Skin epidermis (tissue), 12 donors: ENCODE measurements at regions not wholly inside any gene's neighbourhood (a gene's known extent, or its start where the extent isn't known, plus 50 kb on each side); places are given as distances from the start of the nearest gene placed in this dataset.

Source experiments
- H3K27ac ChIP-seq, 21 experiments: fragments of 200-600 bp; sonication (generic) in 11 of 21; one replicate each; pipeline ENCODE4 v1.5.0; 2020; ENCODE audit warnings: mild to moderate bottlenecking in 3 of 21, inconsistent platforms in 2 of 21, moderate library complexity in 2 of 21
- H3K4me3 ChIP-seq, 7 experiments: fragments of 200-600 bp; sonication (generic) in 2 of 7; one replicate each; pipeline ENCODE4 v1.5.0; 2020; ENCODE audit warnings: inconsistent platforms in 2 of 7, mild to moderate bottlenecking in 2 of 7, moderate library complexity in 1 of 7

GRCh38 chr20:52383995-52384621 lies 192.5 kb upstream of the ZFP64 start:
- no peak overlapping the region for H3K4me3 ChIP-seq
- H3K27ac ChIP-seq, result no peak overlapping the region

GRCh38 chr20:52382933-52383332 lies 191.4 kb upstream of the ZFP64 start:
- no peak overlapping the region for H3K4me3 ChIP-seq
- H3K27ac ChIP-seq, result no peak overlapping the region

GRCh38 chr20:52379723-52380336 lies 188.3 kb upstream of the ZFP64 start:
- Histone ChIP-seq H3K27ac (no peak overlapping the region), H3K4me3 (no peak overlapping the region)

GRCh38 chr20:52372169-52372568 lies 180.6 kb upstream of the ZFP64 start:
- Histone ChIP-seq H3K27ac (no peak overlapping the region), H3K4me3 (no peak overlapping the region)

- Histone ChIP-seq H3K4me3 (no peak overlapping the region), H3K27ac (no peak overlapping the region)
Measured at GRCh38 chr20:52365688-52366087, 174.1 kb upstream of the ZFP64 start.

GRCh38 chr20:52364405-52364804 lies 172.8 kb upstream of the ZFP64 start:
- H3K27ac ChIP-seq, result no peak overlapping the region
- H3K4me3 ChIP-seq, result no peak overlapping the region

GRCh38 chr20:52361650-52362049 lies 170.1 kb upstream of the ZFP64 start:
- no peak overlapping the region for H3K4me3 ChIP-seq
- no peak overlapping the region for H3K27ac ChIP-seq

GRCh38 chr20:52349806-52350205 lies 158.2 kb upstream of the ZFP64 start:
- no peak overlapping the region for H3K4me3 ChIP-seq
- H3K27ac ChIP-seq, result no peak overlapping the region

GRCh38 chr20:52348434-52348833 lies 156.9 kb upstream of the ZFP64 start:
- H3K4me3 ChIP-seq, result no peak overlapping the region
- no peak overlapping the region for H3K27ac ChIP-seq

GRCh38 chr20:52346797-52347196 lies 155.2 kb upstream of the ZFP64 start:
- Histone ChIP-seq H3K4me3 (no peak overlapping the region), H3K27ac (no peak overlapping the region)

- Histone ChIP-seq H3K27ac (no peak overlapping the region), H3K4me3 (no peak overlapping the region)
Measured at GRCh38 chr20:52342913-52343312, 151.3 kb upstream of the ZFP64 start.

- H3K4me3 ChIP-seq, result no peak overlapping the region
- no peak overlapping the region for H3K27ac ChIP-seq
Measured at GRCh38 chr20:52340036-52340634, 148.6 kb upstream of the ZFP64 start.

- no peak overlapping the region for H3K27ac ChIP-seq
- no peak overlapping the region for H3K4me3 ChIP-seq
Measured at GRCh38 chr20:52332649-52333250, 141.2 kb upstream of the ZFP64 start.

- H3K27ac ChIP-seq, result no peak overlapping the region
Measured at GRCh38 chr20:52332230-52332629, 140.7 kb upstream of the ZFP64 start.

GRCh38 chr20:52331655-52332054 lies 140.1 kb upstream of the ZFP64 start:
- Histone ChIP-seq H3K27ac (no peak overlapping the region), H3K4me3 (no peak overlapping the region)

More at GRCh38 chr20:52332230-52332629, 140.7 kb upstream of the ZFP64 start:
- H3K4me3 ChIP-seq, result no peak overlapping the region

GRCh38 chr20:52321396-52321795 lies 129.8 kb upstream of the ZFP64 start:
- H3K27ac ChIP-seq, result no peak overlapping the region
- no peak overlapping the region for H3K4me3 ChIP-seq

GRCh38 chr20:52318651-52319050 lies 127.1 kb upstream of the ZFP64 start:
- H3K27ac ChIP-seq, result no peak overlapping the region
- no peak overlapping the region for H3K4me3 ChIP-seq

- no peak overlapping the region for H3K4me3 ChIP-seq
- no peak overlapping the region for H3K27ac ChIP-seq
Measured at GRCh38 chr20:52313341-52313963, 121.9 kb upstream of the ZFP64 start.

- H3K4me3 ChIP-seq, result no peak overlapping the region
Measured at GRCh38 chr20:52312132-52312729, 120.7 kb upstream of the ZFP64 start.

GRCh38 chr20:52311209-52311794 lies 119.7 kb upstream of the ZFP64 start:
- no peak overlapping the region for H3K27ac ChIP-seq

More at GRCh38 chr20:52312132-52312729, 120.7 kb upstream of the ZFP64 start:
- no peak overlapping the region for H3K27ac ChIP-seq

More at GRCh38 chr20:52311209-52311794, 119.7 kb upstream of the ZFP64 start:
- no peak overlapping the region for H3K4me3 ChIP-seq
